SK-N-SH (cell line): ENCODE measurements at regions not wholly inside any gene's neighbourhood (a gene's known extent, or its start where the extent isn't known, plus 50 kb on each side); places are given as distances from the start of the nearest gene placed in this dataset.

Experiments used
- CTCF ChIA-PET: fragments of 300-600, 350-600 bp; formaldehyde crosslinking; extraction: SDS; loops from one replicate; lab custom pipeline; 2021; lab: Yijun Ruan, JAX
- POLR2A ChIA-PET: fragments of 350-600 bp; sonication (Branson Sonifier 250); formaldehyde crosslinking; extraction: SDS; loops from one replicate; lab custom pipeline; 2020; ENCODE audit warnings: antibody characterized with exemption, inconsistent platforms; lab: Yijun Ruan, JAX
- DNase-seq: peaks from one replicate; pipeline ENCODE4 v3.0.0; 2012
- H2AFZ ChIP-seq: fragments of 200-600 bp; sonication (generic); 2 replicates; pipeline ENCODE4 v1.8.1; 2016; ENCODE audit warnings: antibody characterized with exemption, mild to moderate bottlenecking, low read depth
- H3F3A ChIP-seq: fragments of 200-600 bp; sonication (generic); replicated peaks from 2 replicates; pipeline ENCODE3; 2016; ENCODE audit warnings: antibody characterized with exemption, mild to moderate bottlenecking; ENCODE audit not compliant: insufficient read depth
- H3K27ac ChIP-seq, 2 experiments: fragments of 200-500 bp in 1 of 2; fragments of 200-600 bp in 1 of 2; sonication (Bioruptor generic) in 1 of 2; sonication (generic), shearing (Covaris generic) in 1 of 2; 2 replicates each; pipeline versions ENCODE4 v1.5.1 to v1.6.1; 2014 to 2016; ENCODE audit warnings: low read depth in 2 of 2, inconsistent platforms in 1 of 2, low read length in 1 of 2, mild to moderate bottlenecking in 1 of 2, mixed read lengths in 1 of 2
- H3K27me3 ChIP-seq: fragments of 200-600 bp; sonication (generic), shearing (Covaris generic); 2 replicates; pipeline ENCODE4 v1.6.1; 2016; ENCODE audit warnings: mixed run types; ENCODE audit not compliant: insufficient read depth
- H3K36me3 ChIP-seq, 2 experiments: fragments of 200-500 bp in 1 of 2; fragments of 200-600 bp in 1 of 2; sonication (Bioruptor generic) in 1 of 2; sonication (generic) in 1 of 2; replicated peaks in 1 of 2; 2 replicates each; pipeline versions ENCODE3 to v1.5.1; 2014 to 2016; ENCODE audit warnings: low read length in 1 of 2, mild to moderate bottlenecking in 1 of 2; ENCODE audit not compliant: insufficient read depth in 2 of 2, control insufficient read depth in 1 of 2
- H3K4me1 ChIP-seq, 2 experiments: fragments of 200-500 bp in 1 of 2; fragments of 200-600 bp in 1 of 2; sonication (Bioruptor generic) in 1 of 2; sonication (generic), shearing (Covaris generic) in 1 of 2; 2 replicates each; pipeline versions ENCODE4 v1.5.1 to v1.6.1; 2014 to 2016; ENCODE audit warnings: low read depth in 1 of 2, low read length in 1 of 2, mixed run types in 1 of 2; ENCODE audit not compliant: insufficient read depth in 2 of 2, control insufficient read depth in 1 of 2
- H3K4me2 ChIP-seq: fragments of 200-600 bp; sonication (generic), shearing (Covaris generic); 2 replicates; pipeline ENCODE4 v1.6.1; 2017; ENCODE audit warnings: mixed run types
- H3K4me3 ChIP-seq, 2 experiments: fragments of 200-500 bp in 1 of 2; fragments of 200-600 bp in 1 of 2; sonication (Bioruptor generic) in 1 of 2; sonication (generic), shearing (Covaris generic) in 1 of 2; 2 replicates each; pipeline versions ENCODE4 v1.5.1 to v1.8.1; 2014 to 2016; ENCODE audit warnings: low read depth in 2 of 2, inconsistent platforms in 1 of 2, low read length in 1 of 2, mild to moderate bottlenecking in 1 of 2, mixed read lengths in 1 of 2, moderate library complexity in 1 of 2
- H3K79me2 ChIP-seq: fragments of 200-600 bp; sonication (generic); 2 replicates; pipeline ENCODE4 v1.8.1; 2017; ENCODE audit warnings: mild to moderate bottlenecking; ENCODE audit not compliant: insufficient read depth
- H3K9ac ChIP-seq: fragments of 200-600 bp; sonication (generic); 2 replicates; pipeline ENCODE4 v1.6.1; 2017; ENCODE audit warnings: mixed run types
- H3K9me2 ChIP-seq: fragments of 200-600 bp; sonication (generic); 2 replicates; pipeline ENCODE4 v1.6.1; 2017; ENCODE audit warnings: mixed run types
- H3K9me3 ChIP-seq: fragments of 200-600 bp; sonication (generic); 2 replicates; pipeline ENCODE4 v1.6.1; 2017; ENCODE audit warnings: mixed run types, mild to moderate bottlenecking, moderate library complexity
- H4K20me1 ChIP-seq: fragments of 200-600 bp; sonication (generic); 2 replicates; pipeline ENCODE4 v1.6.1; 2017; ENCODE audit warnings: mild to moderate bottlenecking, mixed run types; ENCODE audit not compliant: insufficient read depth
- CHD2 ChIP-seq: fragments of 150-350 bp; IDR thresholded peaks from 2 replicates; pipeline ENCODE4 v1.6.1; 2018; ENCODE audit warnings: low read length; ENCODE audit not compliant: partially characterized antibody
- ELF1 ChIP-seq: IDR thresholded peaks from 2 replicates; pipeline ENCODE4 v1.4.0; 2012
- EP300 ChIP-seq, 2 experiments: IDR thresholded peaks; 2 replicates each; pipeline versions ENCODE4 v1.4.0 to v1.6.1; 2012; ENCODE audit warnings: borderline replicate concordance in 1 of 2, low read depth in 1 of 2, low read length in 1 of 2
- FOSL2 ChIP-seq: IDR thresholded peaks from 2 replicates; pipeline ENCODE4 v1.4.0; 2012; ENCODE audit warnings: low read depth, mild to moderate bottlenecking, moderate library complexity, borderline replicate concordance
- FOXJ3 ChIP-seq: sonication (generic); formaldehyde crosslinking; IDR thresholded peaks from 2 replicates; pipeline ENCODE4 v1.5.1; 2020; ENCODE audit warnings: mild to moderate bottlenecking, missing genetic modification reagents
- GABPA ChIP-seq: IDR thresholded peaks from 2 replicates; pipeline ENCODE4 v1.4.0; 2012; ENCODE audit warnings: low read depth, mild to moderate bottlenecking
- GATA2 ChIP-seq: sonication (generic); formaldehyde crosslinking; IDR thresholded peaks from 2 replicates; pipeline ENCODE4 v1.5.0; 2020; ENCODE audit warnings: mild to moderate bottlenecking, missing genetic modification reagents
- JUND ChIP-seq: IDR thresholded peaks from 2 replicates; pipeline ENCODE4 v1.4.0; 2012
- MAX ChIP-seq: IDR thresholded peaks from 2 replicates; pipeline ENCODE4 v1.4.0; 2012; ENCODE audit warnings: low read depth
- MEF2A ChIP-seq: IDR thresholded peaks from 2 replicates; pipeline ENCODE4 v1.4.0; 2012; ENCODE audit warnings: low read depth, borderline replicate concordance
- MXI1 ChIP-seq: IDR thresholded peaks from 2 replicates; pipeline ENCODE4 v1.6.1; 2012; ENCODE audit warnings: mild to moderate bottlenecking, low read depth, low read length, improper control_type of control experiment
- NFIC ChIP-seq: IDR thresholded peaks from 2 replicates; pipeline ENCODE4 v1.4.0; 2012; ENCODE audit warnings: borderline replicate concordance
- NRF1 ChIP-seq: IDR thresholded peaks from 2 replicates; pipeline ENCODE4 v1.6.1; 2012; ENCODE audit warnings: low read depth, mild to moderate bottlenecking, low read length
- PBX3 ChIP-seq: IDR thresholded peaks from 2 replicates; pipeline ENCODE4; 2012
- POLR2AphosphoS5 ChIP-seq: IDR thresholded peaks from 2 replicates; pipeline ENCODE4 v1.6.1; 2012; ENCODE audit warnings: low read depth, low read length
- RCOR1 ChIP-seq: fragments of 150-350 bp; IDR thresholded peaks from 2 replicates; pipeline ENCODE4 v1.6.1; 2017; ENCODE audit warnings: antibody characterized with exemption, low read length
- RXRA ChIP-seq: IDR thresholded peaks from 2 replicates; pipeline ENCODE4 v1.4.0; 2012; ENCODE audit warnings: low read depth, mild to moderate bottlenecking, borderline replicate concordance
- SIN3A ChIP-seq: IDR thresholded peaks from 2 replicates; pipeline ENCODE4 v1.6.1; 2012; ENCODE audit warnings: low read depth, mild to moderate bottlenecking, low read length, moderate library complexity, borderline replicate concordance
- SMC3 ChIP-seq: IDR thresholded peaks from 2 replicates; pipeline ENCODE4 v1.6.1; 2012; ENCODE audit warnings: low read depth, low read length, improper control_type of control experiment
- TEAD4 ChIP-seq: IDR thresholded peaks from 2 replicates; pipeline ENCODE4 v1.4.0; 2012; ENCODE audit warnings: mild to moderate bottlenecking, borderline replicate concordance; ENCODE audit not compliant: insufficient read depth
- USF2 ChIP-seq: fragments of 150-350 bp; IDR thresholded peaks from 2 replicates; pipeline ENCODE4 v1.6.1; 2017; ENCODE audit warnings: antibody characterized with exemption, low read length, low read depth, borderline replicate concordance
- WGBS: methylation state at CpG from one replicate; pipeline ENCODE4 v1.1.6; 2017; ENCODE audit warnings: low lambda C conversion rate; 5-methylcytosine and 5-hydroxymethylcytosine counted together
- TF ChIP-seq, protein P1 (sequence below): fragments of 200-600 bp; sonication (generic); IDR thresholded peaks from 2 replicates; pipeline ENCODE4 v1.6.1; 2017; ENCODE audit warnings: antibody characterized with exemption, mild to moderate bottlenecking, moderate library complexity
- TF ChIP-seq, protein P2 (sequence below): IDR thresholded peaks from 2 replicates; pipeline ENCODE4 v1.4.0; 2012; ENCODE audit warnings: low read depth, borderline replicate concordance

- POLR2A ChIA-PET, result interaction anchor here (0.5 to 0.8 kb wide), 2 partner anchors 10 to 19 kb away, joined by 3 to 4 read pairs; no protein-coding TSS in a partner anchor
- H3K9me3 ChIP-seq, result no peaks in the 10 kb centered on the region
- CTCF ChIA-PET, result interaction anchor here (0.7 to 4.9 kb wide), 5 partner anchors 19 to 193 kb away, joined by 3 to 54 read pairs (median 6); no protein-coding TSS in a partner anchor
- H2AFZ ChIP-seq, result no peak overlapping the region
- H3K4me2 ChIP-seq, result no peak overlapping the region
- H3K27ac ChIP-seq, result no peak overlapping the region
- TF ChIP-seq TEAD4, result no peak
- no peak for TF ChIP-seq POLR2AphosphoS5
- TF ChIP-seq FOXJ3, result no peak
- no peak for TF ChIP-seq SMC3
- no peak for TF ChIP-seq CHD2
- TF ChIP-seq MXI1, result no peak
- 0 out of 2 replicates have a peak, but pooled peaks have one; percentile 12 for TF ChIP-seq JUND
- 0 out of 2 replicates have a peak, but pooled peaks have one; percentile 7 for TF ChIP-seq NFIC
- no peak for TF ChIP-seq RCOR1
- no peak for TF ChIP-seq USF2
- TF ChIP-seq, protein P1, sequence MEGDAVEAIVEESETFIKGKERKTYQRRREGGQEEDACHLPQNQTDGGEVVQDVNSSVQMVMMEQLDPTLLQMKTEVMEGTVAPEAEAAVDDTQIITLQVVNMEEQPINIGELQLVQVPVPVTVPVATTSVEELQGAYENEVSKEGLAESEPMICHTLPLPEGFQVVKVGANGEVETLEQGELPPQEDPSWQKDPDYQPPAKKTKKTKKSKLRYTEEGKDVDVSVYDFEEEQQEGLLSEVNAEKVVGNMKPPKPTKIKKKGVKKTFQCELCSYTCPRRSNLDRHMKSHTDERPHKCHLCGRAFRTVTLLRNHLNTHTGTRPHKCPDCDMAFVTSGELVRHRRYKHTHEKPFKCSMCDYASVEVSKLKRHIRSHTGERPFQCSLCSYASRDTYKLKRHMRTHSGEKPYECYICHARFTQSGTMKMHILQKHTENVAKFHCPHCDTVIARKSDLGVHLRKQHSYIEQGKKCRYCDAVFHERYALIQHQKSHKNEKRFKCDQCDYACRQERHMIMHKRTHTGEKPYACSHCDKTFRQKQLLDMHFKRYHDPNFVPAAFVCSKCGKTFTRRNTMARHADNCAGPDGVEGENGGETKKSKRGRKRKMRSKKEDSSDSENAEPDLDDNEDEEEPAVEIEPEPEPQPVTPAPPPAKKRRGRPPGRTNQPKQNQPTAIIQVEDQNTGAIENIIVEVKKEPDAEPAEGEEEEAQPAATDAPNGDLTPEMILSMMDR, result no peak
- TF ChIP-seq PBX3, result no peak
- TF ChIP-seq GATA2 (CRISPR knock-in tag), result no peak
- no peak for TF ChIP-seq MAX
- peak; percentile 13; the same call in 1 of the 2 replicates for TF ChIP-seq FOSL2
- no peak for TF ChIP-seq NRF1
- TF ChIP-seq RXRA, result no peak
- TF ChIP-seq MEF2A, result no peak
- no peak for TF ChIP-seq ELF1
- TF ChIP-seq, protein P2, sequence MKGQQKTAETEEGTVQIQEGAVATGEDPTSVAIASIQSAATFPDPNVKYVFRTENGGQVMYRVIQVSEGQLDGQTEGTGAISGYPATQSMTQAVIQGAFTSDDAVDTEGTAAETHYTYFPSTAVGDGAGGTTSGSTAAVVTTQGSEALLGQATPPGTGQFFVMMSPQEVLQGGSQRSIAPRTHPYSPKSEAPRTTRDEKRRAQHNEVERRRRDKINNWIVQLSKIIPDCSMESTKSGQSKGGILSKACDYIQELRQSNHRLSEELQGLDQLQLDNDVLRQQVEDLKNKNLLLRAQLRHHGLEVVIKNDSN, result no peak
- no peak for TF ChIP-seq GABPA
- no peak for TF ChIP-seq EP300 (IDR thresholded peaks at IDR 0.05; ENCODE audit: borderline replicate concordance in 1 of 2, low read depth in 1 of 2, low read length in 1 of 2)
- no peak for TF ChIP-seq SIN3A
- no peaks in the 10 kb centered on the region for H3F3A ChIP-seq
- no peak overlapping the region for H3K9ac ChIP-seq
- peaks cover 0 to 2% of the 10 kb centered on the region in 2 experiments; a peak in 1 of 4 replicates for H3K4me1 ChIP-seq
- H3K4me3 ChIP-seq, result no peak overlapping the region
- no peaks in the 10 kb centered on the region for H4K20me1 ChIP-seq
- no peak for DNase-seq
- no peaks in the 10 kb centered on the region for H3K9me2 ChIP-seq
- H3K79me2 ChIP-seq, result no peaks in the 10 kb centered on the region
- no peaks in the 10 kb centered on the region for H3K27me3 ChIP-seq
- no peaks in the 10 kb centered on the region for H3K36me3 ChIP-seq
- 30% methylated on average over 2 of the region's 2 CpGs for WGBS
Measured at GRCh38 chr10:21080261-21080660, 183.2 kb upstream of the NEBL start.
